DOHH2 (cell line): ENCODE measurements at regions not wholly inside any gene's neighbourhood (a gene's known extent, or its start where the extent isn't known, plus 50 kb on each side); places are given as distances from the start of the nearest gene placed in this dataset.
"Not testable (repeated sequence)": the region's sequence is repeated elsewhere in the genome, so short reads cannot be mapped to it uniquely, and the experiment has no call there.

Experiments
- CTCF ChIP-seq: fragments of 200-600 bp; sonication (generic); IDR thresholded peaks from one replicate; pipeline ENCODE4 v1.5.1; 2014; ENCODE audit warnings: antibody characterized with exemption, mild to moderate bottlenecking, low read depth, low read length; ENCODE audit not compliant: poor library complexity, severe bottlenecking
- EZH2phosphoT487 ChIP-seq: fragments of 200-600 bp; sonication (generic); IDR thresholded peaks from 2 replicates; pipeline ENCODE4 v1.6.1; 2017; ENCODE audit warnings: borderline replicate concordance, mild to moderate bottlenecking, antibody characterized with exemption, low read length, moderate library complexity, mixed read lengths

GRCh38 chr7:65199221-65199620 lies 174.4 kb upstream of the ZNF92 start:
- TF ChIP-seq CTCF, EZH2phosphoT487: not testable (repeated sequence)
